ENCODE measurements at regions not wholly inside any gene's neighbourhood (a gene's known extent, or its start where the extent isn't known, plus 50 kb on each side); places are given as distances from the start of the nearest gene placed in this dataset.

GRCh38 chr9:97179616-97180015 is 127.8 kb upstream of the CCDC180 start:
- no peak for TF ChIP-seq CTCF (IDR thresholded peaks at IDR 0.05; ENCODE audit: low read depth, low read length, poor library complexity, severe bottlenecking)
- TF ChIP-seq EZH2phosphoT487 (IDR thresholded peaks at IDR 0.05; ENCODE audit: borderline replicate concordance, low read length), result no peak

Data from DOHH2 (cell line).